ENCODE measurements at regions not wholly inside any gene's neighbourhood (a gene's known extent, or its start where the extent isn't known, plus 50 kb on each side); places are given as distances from the start of the nearest gene placed in this dataset.
A peak's percentile ranks its signal among the peaks of the same experiment; 100 is the strongest.

- DNase-seq (ENCODE audit: extremely low read depth in 1 of 4, low spot score in 3 of 4) (peak in 1 of 4 experiments; percentile 19), FAIRE-seq (no peak), ATAC-seq (peak; percentile 77)
- BruUV-seq (replicated peaks): no TSS peak
- no peaks in the 10 kb centered on the region for H3K9me3 ChIP-seq (replicated peaks; ENCODE audit: control insufficient read depth, insufficient read depth, low read depth, low read length)
- CTCF ChIA-PET (ENCODE audit: low intra/inter-chr PET ratio): no interaction called here
- H3K4me3 ChIP-seq: no peak overlapping the region
- POLR2A ChIA-PET: interaction anchor here (0.6 kb wide), 1 partner anchor 11 kb away, joined by 3 read pairs; no protein-coding TSS in a partner anchor
- H4K20me1 ChIP-seq (replicated peaks; ENCODE audit: control insufficient read depth, insufficient read depth, low read length): no peaks in the 10 kb centered on the region
- in situ Hi-C loops (cut with MboI): no loop called here
- no peaks in the 10 kb centered on the region; a peak in 1 of 5 replicates for H3K4me1 ChIP-seq (replicated peaks in 1 of 2; ENCODE audit: control insufficient read depth in 2 of 2, insufficient read depth in 2 of 2, low read length in 2 of 2)
- 9% methylated on average over 6 of the region's 6 CpGs for WGBS (ENCODE audit: insufficient coverage, low coverage, missing lambda C conversion rate)
- H3K27ac ChIP-seq (ENCODE audit: extremely low read depth, low read depth, low read length): no peak overlapping the region
- no peak overlapping the region for H3K9ac ChIP-seq (ENCODE audit: insufficient read depth in 1 of 2, low read depth in 2 of 2, low read length in 2 of 2)
- no peaks in the 10 kb centered on the region for H3K9me1 ChIP-seq (ENCODE audit: control insufficient read depth, insufficient read depth, low read length)
- no peaks in the 10 kb centered on the region for H3K79me2 ChIP-seq (ENCODE audit: control insufficient read depth, insufficient read depth, low read length)
- no peaks in the 10 kb centered on the region for H3K36me3 ChIP-seq (ENCODE audit: control insufficient read depth, insufficient read depth, low read length)
- no peaks in the 10 kb centered on the region for H3K27me3 ChIP-seq (ENCODE audit: control insufficient read depth in 2 of 2, insufficient read depth in 2 of 2, low read length in 2 of 2)
- no peak overlapping the region for H3K4me2 ChIP-seq (ENCODE audit: insufficient read depth, low read length)
- H2AFZ ChIP-seq (ENCODE audit: low read depth, low read length): no peak overlapping the region
- intact Hi-C loops (cut with micrococcal nuclease): no loop called here
- TF ChIP-seq CTBP1 (IDR thresholded peaks at IDR 0.05; ENCODE audit: borderline replicate concordance) (0 out of 2 replicates have a peak, but pooled peaks have one; percentile 30), KDM1A (IDR thresholded peaks at IDR 0.05) (peak; percentile 69 to 72), SRF (CRISPR knock-in tag; IDR thresholded peaks at IDR 0.05) (no peak), IRF1 (CRISPR knock-in tag; IDR thresholded peaks at IDR 0.05; ENCODE audit: borderline replicate concordance) (no peak), DIDO1 (tag; IDR thresholded peaks at IDR 0.05; ENCODE audit: low read depth) (no peak), ATF3 (IDR thresholded peaks at IDR 0.05) (peak; percentile 69), ATF3 (CRISPR knock-in tag; conservative IDR thresholded peaks at IDR 0.05) (no peak), ARID1B (IDR thresholded peaks at IDR 0.05) (peak; percentile 59), KDM2B (CRISPR knock-in tag; IDR thresholded peaks at IDR 0.05) (no peak), ATF1 (CRISPR knock-in tag; IDR thresholded peaks at IDR 0.05) (no peak), ATF1 (tag; IDR thresholded peaks at IDR 0.05) (peak; percentile 30), HDAC1 (IDR thresholded peaks at IDR 0.05) (peak in 1 of 2 experiments; percentile 34; a peak in 1 of 4 replicates), ZNF263 (CRISPR knock-in tag; IDR thresholded peaks at IDR 0.05; ENCODE audit: borderline replicate concordance) (peak; percentile 49; the same call in 1 of the 2 replicates), NR1H2 (CRISPR knock-in tag; IDR thresholded peaks at IDR 0.05) (no peak), MEIS2 (IDR thresholded peaks at IDR 0.05; ENCODE audit: partially characterized antibody) (peak; percentile 11), STAT5A (IDR thresholded peaks at IDR 0.05; ENCODE audit: borderline replicate concordance, low read length) (0 out of 2 replicates have a peak, but pooled peaks have one; percentile 21), PCBP2 (IDR thresholded peaks at IDR 0.05; ENCODE audit: low read depth, low read length, poor library complexity, severe bottlenecking) (no peak), ETV1 (tag; conservative IDR thresholded peaks at IDR 0.05; ENCODE audit: low read depth) (0 out of 2 replicates have a peak, but pooled peaks have one; percentile 34), TEAD4 (IDR thresholded peaks at IDR 0.05; ENCODE audit: low read length) (peak; percentile 36; the same call in 1 of the 2 replicates), TEAD4 (CRISPR knock-in tag; IDR thresholded peaks at IDR 0.05; ENCODE audit: borderline replicate concordance) (no peak), CREM (IDR thresholded peaks at IDR 0.05; ENCODE audit: low read depth) (peak; percentile 32), TAL1 (IDR thresholded peaks at IDR 0.05) (peak; percentile 33), ZBTB7A (IDR thresholded peaks at IDR 0.05; ENCODE audit: borderline replicate concordance, control insufficient read depth, low read depth, low read length) (no peak), PKNOX1 (IDR thresholded peaks at IDR 0.05) (no peak)
Observed at GRCh38 chr7:65800890-65801341, 72.0 kb upstream of the VKORC1L1 start.

Data from K562 (cell line).